ENCODE measurements at regions not wholly inside any gene's neighbourhood (a gene's known extent, or its start where the extent isn't known, plus 50 kb on each side); places are given as distances from the start of the nearest gene placed in this dataset.

GRCh38 chr4:132059227-132059626, 1089.9 kb upstream of the PCDH10 start:
- no peak overlapping the region for H4K5ac ChIP-seq (ENCODE audit: insufficient read length, low read depth, low read length)
- no peak overlapping the region for H3K27ac ChIP-seq (ENCODE audit: insufficient read length, low read depth, low read length)
- no peak overlapping the region for H3K23ac ChIP-seq (ENCODE audit: insufficient read length, low read depth, low read length)
- no peaks in the 10 kb centered on the region for H3K4me1 ChIP-seq (ENCODE audit: insufficient read depth, low read length)
- no peak for TF ChIP-seq CTCF (conservative IDR thresholded peaks at IDR 0.05)
- no peaks in the 10 kb centered on the region for H4K20me1 ChIP-seq (ENCODE audit: control insufficient read depth, insufficient read depth, insufficient read length)
- H2BK20ac ChIP-seq (ENCODE audit: low read depth, low read length, poor library complexity, severe bottlenecking): no peak overlapping the region
- no peak overlapping the region for H2BK15ac ChIP-seq (ENCODE audit: low read depth, low read length)
- no peak overlapping the region for H2BK5ac ChIP-seq (ENCODE audit: insufficient read length, low read length)
- peaks cover 2% of the 10 kb centered on the region; the same call in 1 of the 2 replicates for H3K27me3 Mint-ChIP-seq (ENCODE audit: low read depth)
- H3K9me3 Mint-ChIP-seq: peaks cover 41 to 45% of the 10 kb centered on the region in 2 experiments
- no peak overlapping the region for H2BK120ac ChIP-seq (ENCODE audit: low read depth, low read length, poor library complexity, severe bottlenecking)
- no peaks in the 10 kb centered on the region for H3K23me2 ChIP-seq (ENCODE audit: insufficient read length, low read depth, low read length, poor library complexity, severe bottlenecking)
- H3K36me3 Mint-ChIP-seq (ENCODE audit: insufficient read depth in 1 of 3, low read depth in 3 of 3): peaks cover 22 to 45% (median 38%) of the 10 kb centered on the region in 3 experiments
- no peak overlapping the region for H4K91ac ChIP-seq (ENCODE audit: insufficient read length, low read depth, low read length)
- H3K4ac ChIP-seq (ENCODE audit: low read depth, low read length): no peak overlapping the region
- H3K27ac Mint-ChIP-seq: no peak overlapping the region; a peak in 1 of 7 replicates
- H3K27me3 ChIP-seq (ENCODE audit: insufficient read depth, low read length): no peaks in the 10 kb centered on the region
- peaks cover 14% of the 10 kb centered on the region for H3K9me3 ChIP-seq (ENCODE audit: control insufficient read depth, low read depth, low read length)
- H3K79me1 ChIP-seq (ENCODE audit: insufficient read depth, low read depth, low read length, poor library complexity, severe bottlenecking): no peaks in the 10 kb centered on the region
- H2BK12ac ChIP-seq (ENCODE audit: insufficient read length, low read depth, low read length): no peak overlapping the region
- H3T11ph ChIP-seq (ENCODE audit: low read length): no peak overlapping the region
- H3K14ac ChIP-seq (ENCODE audit: insufficient read depth, low read length): no peak overlapping the region
- WGBS (ENCODE audit: extremely low coverage, insufficient read length, low lambda C conversion rate): no CpG with 5 or more reads among the region's 1 CpG
- H3K79me2 ChIP-seq (ENCODE audit: insufficient read depth, low read length): no peaks in the 10 kb centered on the region
- H3K4me1 Mint-ChIP-seq: no peaks in the 10 kb centered on the region
- no peak overlapping the region for H4K8ac ChIP-seq (replicated peaks; ENCODE audit: insufficient read length, low read depth, low read length)
- no peak overlapping the region for H2AFZ ChIP-seq (ENCODE audit: low read length)
- no peak for DNase-seq
- no peak overlapping the region for H3K56ac ChIP-seq (ENCODE audit: insufficient read length, low read depth, low read length)
- H2AK5ac ChIP-seq (ENCODE audit: insufficient read length, low read length): no peak overlapping the region
- no peak overlapping the region for H3K4me2 ChIP-seq (ENCODE audit: insufficient read depth, insufficient read length, low read length)
- H3K18ac ChIP-seq (ENCODE audit: insufficient read length, low read depth, low read length): no peak overlapping the region
- no peak overlapping the region for H3K9ac ChIP-seq (ENCODE audit: extremely low read depth, insufficient read length, low read length)
- H3K4me3 Mint-ChIP-seq: no peak overlapping the region
